ENCODE measurements at regions not wholly inside any gene's neighbourhood (a gene's known extent, or its start where the extent isn't known, plus 50 kb on each side); places are given as distances from the start of the nearest gene placed in this dataset.
"Not testable (repeated sequence)": the region's sequence is repeated elsewhere in the genome, so short reads cannot be mapped to it uniquely, and the experiment has no call there.

- TF ChIP-seq YY1 (tag by site-specific recombination; IDR thresholded peaks at IDR 0.05); ZNF146 (tag by site-specific recombination; IDR thresholded peaks at IDR 0.05); ZNF514 (tag by site-specific recombination; IDR thresholded peaks at IDR 0.05); ZNF266 (tag by site-specific recombination; IDR thresholded peaks at IDR 0.05; ENCODE audit: low read depth); TCF7L2 (IDR thresholded peaks at IDR 0.05; ENCODE audit: borderline replicate concordance, low read depth, low read length); HIC1 (tag by site-specific recombination; IDR thresholded peaks at IDR 0.05); YY2 (tag by site-specific recombination; IDR thresholded peaks at IDR 0.05); ZNF704 (tag by site-specific recombination; IDR thresholded peaks at IDR 0.05); ZNF302 (tag by site-specific recombination; IDR thresholded peaks at IDR 0.05; ENCODE audit: low read depth): not testable (repeated sequence)
- TF ChIP-seq, protein P1, sequence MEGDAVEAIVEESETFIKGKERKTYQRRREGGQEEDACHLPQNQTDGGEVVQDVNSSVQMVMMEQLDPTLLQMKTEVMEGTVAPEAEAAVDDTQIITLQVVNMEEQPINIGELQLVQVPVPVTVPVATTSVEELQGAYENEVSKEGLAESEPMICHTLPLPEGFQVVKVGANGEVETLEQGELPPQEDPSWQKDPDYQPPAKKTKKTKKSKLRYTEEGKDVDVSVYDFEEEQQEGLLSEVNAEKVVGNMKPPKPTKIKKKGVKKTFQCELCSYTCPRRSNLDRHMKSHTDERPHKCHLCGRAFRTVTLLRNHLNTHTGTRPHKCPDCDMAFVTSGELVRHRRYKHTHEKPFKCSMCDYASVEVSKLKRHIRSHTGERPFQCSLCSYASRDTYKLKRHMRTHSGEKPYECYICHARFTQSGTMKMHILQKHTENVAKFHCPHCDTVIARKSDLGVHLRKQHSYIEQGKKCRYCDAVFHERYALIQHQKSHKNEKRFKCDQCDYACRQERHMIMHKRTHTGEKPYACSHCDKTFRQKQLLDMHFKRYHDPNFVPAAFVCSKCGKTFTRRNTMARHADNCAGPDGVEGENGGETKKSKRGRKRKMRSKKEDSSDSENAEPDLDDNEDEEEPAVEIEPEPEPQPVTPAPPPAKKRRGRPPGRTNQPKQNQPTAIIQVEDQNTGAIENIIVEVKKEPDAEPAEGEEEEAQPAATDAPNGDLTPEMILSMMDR (tag by site-specific recombination; IDR thresholded peaks at IDR 0.05), result not testable (repeated sequence)
- TF ChIP-seq, protein P2, sequence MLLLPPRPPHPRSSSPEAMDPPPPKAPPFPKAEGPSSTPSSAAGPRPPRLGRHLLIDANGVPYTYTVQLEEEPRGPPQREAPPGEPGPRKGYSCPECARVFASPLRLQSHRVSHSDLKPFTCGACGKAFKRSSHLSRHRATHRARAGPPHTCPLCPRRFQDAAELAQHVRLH (tag by site-specific recombination; IDR thresholded peaks at IDR 0.05), result not testable (repeated sequence)
These were observed 278.6 kb downstream of the TTC6 start for GRCh38 chr14:37874065-37874428.
